ENCODE measurements at regions not wholly inside any gene's neighbourhood (a gene's known extent, or its start where the extent isn't known, plus 50 kb on each side); places are given as distances from the start of the nearest gene placed in this dataset.

- TF ChIP-seq CTCF (IDR thresholded peaks at IDR 0.05) (no peak), POLR2A (IDR thresholded peaks at IDR 0.05) (no peak)
Measured at GRCh38 chr5:62111428-62111827, 194.6 kb upstream of the KIF2A start.

All from testis (tissue), 2 donors.